Ovary (tissue), 3 donors: ENCODE measurements at regions not wholly inside any gene's neighbourhood (a gene's known extent, or its start where the extent isn't known, plus 50 kb on each side); places are given as distances from the start of the nearest gene placed in this dataset.

Experiments used
- EP300 ChIP-seq: sonication (generic); formaldehyde crosslinking; IDR thresholded peaks from one replicate; pipeline ENCODE4 v1.6.1; 2017; ENCODE audit warnings: antibody characterized with exemption
- TF ChIP-seq, protein P1 (sequence below), 3 donors: fragments of 450-650 bp in 2 of 3; fragments of 200-600 bp in 1 of 3; IDR thresholded peaks; one replicate each; pipeline versions ENCODE4 v1.5.1 to v1.8.0; 2016 to 2022; ENCODE audit warnings: antibody characterized with exemption in 3 of 3, mild to moderate bottlenecking in 1 of 3
- donor health status: DM: no; HTN: no; CAD: no.

DNA sequence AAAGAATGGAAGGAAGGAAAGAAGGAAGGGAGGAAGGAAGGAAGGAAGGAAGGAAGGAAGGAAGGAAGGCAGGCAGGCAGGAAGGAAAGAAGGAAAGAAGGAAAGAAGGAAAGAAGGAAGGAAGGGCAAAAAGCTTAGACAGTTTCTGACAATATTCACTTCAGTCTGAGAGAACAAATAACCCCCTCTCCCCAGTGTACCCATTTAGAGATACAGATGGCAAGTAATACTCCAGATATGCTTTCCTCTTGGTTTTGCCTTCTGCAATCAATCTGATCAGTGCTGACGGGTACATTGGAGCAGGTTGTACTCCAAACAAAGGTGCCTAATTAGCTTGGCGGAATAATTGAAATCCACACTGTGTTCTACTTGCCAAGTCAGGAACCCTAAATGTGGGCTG, 534.6 kb upstream of the TMEFF2 start:
- TF ChIP-seq EP300 = no peak
- TF ChIP-seq, protein P1, sequence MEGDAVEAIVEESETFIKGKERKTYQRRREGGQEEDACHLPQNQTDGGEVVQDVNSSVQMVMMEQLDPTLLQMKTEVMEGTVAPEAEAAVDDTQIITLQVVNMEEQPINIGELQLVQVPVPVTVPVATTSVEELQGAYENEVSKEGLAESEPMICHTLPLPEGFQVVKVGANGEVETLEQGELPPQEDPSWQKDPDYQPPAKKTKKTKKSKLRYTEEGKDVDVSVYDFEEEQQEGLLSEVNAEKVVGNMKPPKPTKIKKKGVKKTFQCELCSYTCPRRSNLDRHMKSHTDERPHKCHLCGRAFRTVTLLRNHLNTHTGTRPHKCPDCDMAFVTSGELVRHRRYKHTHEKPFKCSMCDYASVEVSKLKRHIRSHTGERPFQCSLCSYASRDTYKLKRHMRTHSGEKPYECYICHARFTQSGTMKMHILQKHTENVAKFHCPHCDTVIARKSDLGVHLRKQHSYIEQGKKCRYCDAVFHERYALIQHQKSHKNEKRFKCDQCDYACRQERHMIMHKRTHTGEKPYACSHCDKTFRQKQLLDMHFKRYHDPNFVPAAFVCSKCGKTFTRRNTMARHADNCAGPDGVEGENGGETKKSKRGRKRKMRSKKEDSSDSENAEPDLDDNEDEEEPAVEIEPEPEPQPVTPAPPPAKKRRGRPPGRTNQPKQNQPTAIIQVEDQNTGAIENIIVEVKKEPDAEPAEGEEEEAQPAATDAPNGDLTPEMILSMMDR (IDR thresholded peaks at IDR 0.05) = no peak
